ENCODE measurements at regions not wholly inside any gene's neighbourhood (a gene's known extent, or its start where the extent isn't known, plus 50 kb on each side); places are given as distances from the start of the nearest gene placed in this dataset.

DNA sequence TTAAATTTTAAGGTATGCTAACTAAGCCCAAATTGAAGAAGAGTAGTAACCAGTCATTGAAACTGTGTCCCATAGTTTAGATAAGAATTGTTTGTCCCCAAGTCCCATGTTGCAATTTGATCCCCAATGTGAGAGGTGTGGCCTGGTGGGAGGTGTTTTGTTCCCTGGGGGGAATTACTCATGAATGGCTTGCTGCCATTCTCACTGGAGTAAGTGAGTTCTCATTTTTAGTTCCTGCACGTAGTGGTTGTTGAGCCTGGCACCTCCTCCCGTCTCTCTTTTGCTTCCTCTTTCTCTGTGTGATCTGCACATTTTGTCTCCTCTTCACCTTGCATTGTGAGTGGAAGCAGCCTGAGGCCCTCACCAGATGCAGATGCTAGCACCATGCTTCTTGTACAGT, 1271.0 kb downstream of the NSUN3 start:
- Histone ChIP-seq H3K9ac (ENCODE audit: control insufficient read depth, extremely low read depth, insufficient read depth, low read length) (no peak overlapping the region), H3K9me1 (ENCODE audit: control insufficient read depth, extremely low read depth, insufficient read depth, low read length) (no peaks in the 10 kb centered on the region), H3K4me3 (ENCODE audit: control insufficient read depth in 2 of 3, extremely low read depth in 1 of 3, insufficient read depth in 2 of 3, low read depth in 1 of 3, low read length in 3 of 3) (no peak overlapping the region), H3K79me2 (ENCODE audit: control insufficient read depth, insufficient read depth, low read length) (no peaks in the 10 kb centered on the region), H3K36me3 (ENCODE audit: control insufficient read depth in 2 of 2, extremely low read depth in 1 of 2, insufficient read depth in 2 of 2, low read length in 2 of 2) (no peaks in the 10 kb centered on the region), H3K27ac (ENCODE audit: control insufficient read depth, insufficient read depth, low read length) (no peak overlapping the region), H3K4me1 (ENCODE audit: control insufficient read depth, extremely low read depth, insufficient read depth, low read length) (no peaks in the 10 kb centered on the region), H4K20me1 (ENCODE audit: control insufficient read depth, extremely low read depth, insufficient read depth, low read length) (no peaks in the 10 kb centered on the region), H3K9me3 (ENCODE audit: control insufficient read depth, low read depth, low read length) (no peaks in the 10 kb centered on the region), H3K4me2 (ENCODE audit: control insufficient read depth, extremely low read depth, insufficient read depth, low read depth, low read length) (no peak overlapping the region), H3K27me3 (ENCODE audit: control insufficient read depth, extremely low read depth, insufficient read depth, low read length) (no peaks in the 10 kb centered on the region), H2AFZ (ENCODE audit: control insufficient read depth, low read length) (no peak overlapping the region)
- TF ChIP-seq, protein P1, sequence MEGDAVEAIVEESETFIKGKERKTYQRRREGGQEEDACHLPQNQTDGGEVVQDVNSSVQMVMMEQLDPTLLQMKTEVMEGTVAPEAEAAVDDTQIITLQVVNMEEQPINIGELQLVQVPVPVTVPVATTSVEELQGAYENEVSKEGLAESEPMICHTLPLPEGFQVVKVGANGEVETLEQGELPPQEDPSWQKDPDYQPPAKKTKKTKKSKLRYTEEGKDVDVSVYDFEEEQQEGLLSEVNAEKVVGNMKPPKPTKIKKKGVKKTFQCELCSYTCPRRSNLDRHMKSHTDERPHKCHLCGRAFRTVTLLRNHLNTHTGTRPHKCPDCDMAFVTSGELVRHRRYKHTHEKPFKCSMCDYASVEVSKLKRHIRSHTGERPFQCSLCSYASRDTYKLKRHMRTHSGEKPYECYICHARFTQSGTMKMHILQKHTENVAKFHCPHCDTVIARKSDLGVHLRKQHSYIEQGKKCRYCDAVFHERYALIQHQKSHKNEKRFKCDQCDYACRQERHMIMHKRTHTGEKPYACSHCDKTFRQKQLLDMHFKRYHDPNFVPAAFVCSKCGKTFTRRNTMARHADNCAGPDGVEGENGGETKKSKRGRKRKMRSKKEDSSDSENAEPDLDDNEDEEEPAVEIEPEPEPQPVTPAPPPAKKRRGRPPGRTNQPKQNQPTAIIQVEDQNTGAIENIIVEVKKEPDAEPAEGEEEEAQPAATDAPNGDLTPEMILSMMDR (optimal IDR thresholded peaks at IDR 0.05 in 1 of 3, IDR thresholded peaks at IDR 0.05 in 1 of 3, conservative IDR thresholded peaks at IDR 0.05 in 1 of 3; ENCODE audit: extremely low read depth in 1 of 3, insufficient read depth in 2 of 3, low read length in 3 of 3) = no peak
- no peak for TF ChIP-seq EZH2 (IDR thresholded peaks at IDR 0.05; ENCODE audit: low read length)
- dilution Hi-C loops (cut with MboI; ENCODE audit: extremely low pct_ligation_motif_present, low sequenced_read_pairs) = no loop called here
- FAIRE-seq = no peak
- no peak for DNase-seq (ENCODE audit: low read depth, low spot score)

DNA sequence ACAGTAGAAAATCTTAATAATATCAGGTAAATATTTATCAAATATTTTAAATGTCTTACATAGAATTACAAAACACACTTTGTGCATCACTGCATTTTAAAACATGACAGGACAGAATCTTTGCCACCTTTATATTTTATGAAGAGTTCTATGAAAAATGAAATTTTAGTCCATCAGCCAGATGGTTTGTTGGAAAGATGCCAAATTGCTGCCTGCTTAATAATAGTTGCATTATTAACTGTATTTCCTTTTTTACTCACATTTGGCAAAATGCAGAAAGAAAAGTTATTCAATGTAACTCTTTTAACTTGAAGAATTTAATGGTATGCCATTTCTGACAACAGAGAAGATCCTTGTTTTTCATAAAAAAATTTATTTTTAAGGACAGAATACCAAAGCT, 1271.6 kb downstream of the NSUN3 start:
- FAIRE-seq (no peak), DNase-seq (ENCODE audit: low read depth, low spot score) (no peak)
- no peak overlapping the region for H3K4me3 ChIP-seq (ENCODE audit: control insufficient read depth in 2 of 3, extremely low read depth in 1 of 3, insufficient read depth in 2 of 3, low read depth in 1 of 3, low read length in 3 of 3)
- H3K9ac ChIP-seq (ENCODE audit: control insufficient read depth, extremely low read depth, insufficient read depth, low read length) = no peak overlapping the region
- no peaks in the 10 kb centered on the region for H3K27me3 ChIP-seq (ENCODE audit: control insufficient read depth, extremely low read depth, insufficient read depth, low read length)
- no peak overlapping the region for H3K4me2 ChIP-seq (ENCODE audit: control insufficient read depth, extremely low read depth, insufficient read depth, low read depth, low read length)
- no peaks in the 10 kb centered on the region for H3K4me1 ChIP-seq (ENCODE audit: control insufficient read depth, extremely low read depth, insufficient read depth, low read length)
- TF ChIP-seq, protein P1 (optimal IDR thresholded peaks at IDR 0.05 in 1 of 3, IDR thresholded peaks at IDR 0.05 in 1 of 3, conservative IDR thresholded peaks at IDR 0.05 in 1 of 3; ENCODE audit: extremely low read depth in 1 of 3, insufficient read depth in 2 of 3, low read length in 3 of 3) = no peak
- TF ChIP-seq EZH2 (IDR thresholded peaks at IDR 0.05; ENCODE audit: low read length) = no peak
- H2AFZ ChIP-seq (ENCODE audit: control insufficient read depth, low read length) = no peak overlapping the region
- no peaks in the 10 kb centered on the region for H3K9me3 ChIP-seq (ENCODE audit: control insufficient read depth, low read depth, low read length)
- dilution Hi-C loops (cut with MboI; ENCODE audit: extremely low pct_ligation_motif_present, low sequenced_read_pairs) = no loop called here
- no peaks in the 10 kb centered on the region for H3K79me2 ChIP-seq (ENCODE audit: control insufficient read depth, insufficient read depth, low read length)
- H3K9me1 ChIP-seq (ENCODE audit: control insufficient read depth, extremely low read depth, insufficient read depth, low read length) = no peaks in the 10 kb centered on the region
- no peaks in the 10 kb centered on the region for H4K20me1 ChIP-seq (ENCODE audit: control insufficient read depth, extremely low read depth, insufficient read depth, low read length)
- no peak overlapping the region for H3K27ac ChIP-seq (ENCODE audit: control insufficient read depth, insufficient read depth, low read length)
- no peaks in the 10 kb centered on the region for H3K36me3 ChIP-seq (ENCODE audit: control insufficient read depth in 2 of 2, extremely low read depth in 1 of 2, insufficient read depth in 2 of 2, low read length in 2 of 2)

Data from keratinocyte (primary cell).